ENCODE measurements at regions not wholly inside any gene's neighbourhood (a gene's known extent, or its start where the extent isn't known, plus 50 kb on each side); places are given as distances from the start of the nearest gene placed in this dataset.

DNA sequence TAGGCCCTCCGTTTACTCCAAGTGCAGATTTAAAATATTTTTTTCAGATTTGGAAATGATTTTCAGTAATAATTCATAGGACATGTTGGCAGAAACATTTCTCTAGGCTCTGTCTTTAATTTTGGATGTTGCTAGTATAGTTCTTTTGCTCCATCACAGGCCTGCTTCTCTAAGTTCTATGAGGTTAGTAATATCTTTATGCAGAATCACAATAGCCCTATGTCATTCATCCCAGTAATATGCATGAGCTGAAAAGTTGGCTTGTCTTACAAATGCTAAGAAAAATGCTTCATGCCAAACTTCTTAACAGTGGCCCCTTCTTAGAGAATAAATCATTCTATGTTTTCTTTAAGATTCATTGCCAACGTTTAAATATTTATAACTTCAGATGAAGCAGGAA is 148.3 kb upstream of the TLL1 start:
- no peak for DNase-seq

DNA sequence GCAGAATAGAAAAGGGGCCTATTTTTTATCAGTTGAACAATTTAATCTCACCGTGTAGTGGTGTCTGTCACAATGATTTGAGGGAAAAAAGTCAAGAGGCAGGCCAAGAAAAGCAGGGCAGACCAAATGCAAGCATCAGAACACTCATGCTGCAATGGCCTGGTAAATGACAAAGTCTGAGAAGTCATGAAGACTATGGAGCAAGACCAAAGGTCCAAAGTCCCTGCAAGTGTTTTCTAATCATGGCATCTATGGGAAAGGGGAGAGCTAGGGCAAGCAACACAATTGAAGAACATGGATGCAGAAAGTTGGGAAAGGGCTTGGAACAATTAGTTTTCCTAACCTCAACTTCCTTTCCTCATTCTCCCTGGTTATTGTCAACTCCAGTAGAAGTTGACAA is 147.7 kb upstream of the TLL1 start:
- DNase-seq, result no peak

- no peak for DNase-seq
Measured at GRCh38 chr4:165726831-165727230, 146.2 kb upstream of the TLL1 start.

DNA sequence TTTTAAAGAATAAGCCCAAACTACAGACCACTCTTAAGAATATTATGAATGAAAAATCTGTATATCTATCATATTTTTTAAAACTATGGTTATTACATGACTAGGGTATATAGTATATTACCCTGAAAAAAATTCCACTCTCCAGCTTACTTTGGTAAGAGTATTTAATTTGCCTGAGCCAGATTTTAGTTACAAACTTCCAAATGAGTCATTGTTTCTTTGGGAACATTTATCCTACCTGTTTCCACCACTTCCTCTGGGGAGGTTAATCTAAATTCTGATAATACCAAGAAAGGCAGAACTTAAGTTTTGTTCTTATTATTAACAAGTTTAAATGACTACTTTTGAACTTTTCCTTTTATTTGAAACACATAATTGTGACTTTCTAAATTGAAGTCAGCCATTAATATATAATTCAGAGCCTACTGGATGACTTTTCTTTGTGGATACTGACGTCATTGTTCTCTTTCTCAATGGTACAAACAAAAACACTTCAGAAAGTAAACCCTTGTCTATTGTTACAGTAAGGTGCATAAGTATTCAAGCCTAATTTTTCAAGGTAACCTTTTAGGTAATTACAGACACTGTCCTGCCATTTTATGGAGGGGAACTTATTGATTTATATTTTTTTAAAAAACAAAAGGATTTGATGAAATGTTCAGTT is 135.6 kb upstream of the TLL1 start:
- no peak for DNase-seq

- DNase-seq, result no peak
Measured at GRCh38 chr4:165738571-165738970, 134.5 kb upstream of the TLL1 start.

DNA sequence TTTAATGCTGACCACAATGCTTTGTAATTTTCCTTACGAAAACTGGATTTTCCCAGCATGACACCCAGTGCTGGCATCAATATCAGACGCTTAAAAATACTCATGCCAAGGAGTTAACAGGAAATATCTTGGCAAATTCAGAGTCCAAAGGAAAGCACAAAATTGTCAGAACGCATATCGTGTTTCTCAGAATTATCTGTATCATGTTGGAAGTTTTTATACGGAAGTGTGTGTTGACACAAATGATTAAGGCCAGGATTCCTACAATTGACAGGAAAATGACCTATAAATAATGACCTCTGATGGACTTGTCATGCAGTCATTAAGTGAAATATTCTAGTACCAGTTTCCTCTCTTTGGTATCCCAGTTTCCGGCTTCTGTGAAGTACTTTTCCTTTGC is 132.1 kb upstream of the TLL1 start:
- no peak for DNase-seq

GRCh38 chr4:165743422-165743821 is 129.6 kb upstream of the TLL1 start:
- no peak for DNase-seq

DNA sequence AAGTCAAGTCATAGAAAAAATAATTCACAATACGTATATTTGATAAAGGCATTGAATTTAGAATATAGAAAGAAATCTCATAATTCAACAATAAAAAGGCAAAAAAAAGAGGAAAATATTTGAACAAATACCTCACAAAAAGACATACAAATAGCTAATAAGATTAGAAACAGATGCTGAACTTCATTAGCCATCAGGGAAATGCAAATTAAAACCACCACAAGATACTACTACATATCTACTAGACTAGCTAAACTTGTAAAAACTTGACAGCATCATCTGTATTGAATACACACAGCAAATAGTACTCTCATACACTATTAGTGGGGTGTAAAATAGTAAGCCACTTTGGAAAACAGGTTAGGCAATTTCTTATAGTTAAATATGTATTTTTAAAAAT is 128.7 kb upstream of the TLL1 start:
- DNase-seq, result no peak

DNA sequence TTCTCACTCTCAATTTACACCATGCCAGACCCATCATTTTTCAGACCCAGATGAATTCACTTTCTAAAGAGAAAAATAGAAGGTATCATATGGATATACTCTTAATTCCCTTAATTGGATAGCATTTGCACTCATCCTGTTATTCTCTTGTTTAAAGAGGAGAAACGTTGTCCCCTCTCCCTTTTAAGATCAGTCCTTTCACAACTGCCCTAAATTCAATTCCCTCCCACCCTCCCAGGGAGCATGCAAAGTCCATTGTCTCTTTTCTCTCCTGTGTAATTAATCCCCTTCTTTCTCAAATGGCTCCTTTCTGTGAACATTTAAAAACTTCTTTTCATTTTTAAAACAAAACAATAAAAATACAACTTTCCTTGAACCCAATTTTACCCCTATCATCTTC is 124.7 kb upstream of the TLL1 start:
- DNase-seq, result no peak

DNA sequence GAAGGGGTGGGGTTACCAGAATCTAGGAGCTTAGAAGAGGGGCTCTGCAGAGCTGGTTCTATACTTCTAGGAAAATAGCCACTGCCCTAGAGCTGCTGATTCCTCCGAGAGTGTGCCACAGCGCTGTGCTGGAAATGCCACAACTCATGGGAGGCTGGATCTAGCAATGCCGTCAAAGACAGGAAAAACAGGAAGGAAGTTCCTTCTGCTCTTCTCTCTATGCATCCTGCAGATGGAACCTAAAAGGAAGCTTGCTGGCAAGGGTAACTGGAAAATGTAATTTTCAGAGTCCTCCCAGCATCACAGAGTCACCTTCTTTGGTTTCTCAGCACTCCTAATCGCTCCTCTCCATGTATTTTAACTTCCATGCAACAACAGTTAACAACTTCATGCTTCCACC is 121.2 kb upstream of the TLL1 start:
- no peak for DNase-seq

DNA sequence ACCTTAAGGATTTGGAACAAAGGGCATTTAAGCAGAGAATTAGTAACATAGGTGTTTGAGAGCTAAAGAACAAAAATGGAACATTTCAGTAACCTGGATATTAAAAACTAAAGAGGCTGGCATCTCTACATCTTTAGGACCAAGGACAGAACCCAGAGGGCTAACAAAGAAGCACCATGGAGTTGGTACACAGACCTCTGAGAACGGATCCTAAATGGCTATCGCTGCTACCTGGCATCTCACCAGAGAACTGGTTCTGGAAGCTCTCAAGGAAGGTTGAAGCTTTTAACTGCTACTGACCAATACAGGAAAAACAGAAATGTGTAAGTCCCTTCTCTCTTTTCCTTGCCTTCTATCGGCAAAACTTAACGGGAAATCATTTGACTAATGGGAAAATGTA is 118.4 kb upstream of the TLL1 start:
- DNase-seq, result no peak

GRCh38 chr4:165756836-165757235 is 116.2 kb upstream of the TLL1 start:
- DNase-seq, result no peak

DNA sequence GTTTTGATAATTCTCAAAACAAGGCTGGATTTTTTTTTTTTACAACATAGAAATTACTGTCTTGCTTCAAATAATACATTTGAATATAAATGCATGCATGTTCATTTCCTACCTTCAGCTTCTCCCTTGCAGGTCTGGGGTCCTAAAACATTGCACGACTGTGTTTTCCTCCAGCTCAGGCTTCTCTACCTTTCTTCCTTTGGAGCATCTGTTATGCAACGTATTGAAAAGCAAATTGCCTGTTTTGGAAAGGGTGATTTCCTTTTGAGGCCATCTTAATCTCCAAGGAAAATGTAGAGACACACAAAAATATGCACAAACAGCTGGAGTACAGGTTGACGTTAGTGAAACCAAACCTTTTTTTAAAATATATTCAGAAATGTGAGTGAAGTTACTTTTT is 115.6 kb upstream of the TLL1 start:
- no peak for DNase-seq

GRCh38 chr4:165758086-165758485 is 115.0 kb upstream of the TLL1 start:
- no peak for DNase-seq

DNA sequence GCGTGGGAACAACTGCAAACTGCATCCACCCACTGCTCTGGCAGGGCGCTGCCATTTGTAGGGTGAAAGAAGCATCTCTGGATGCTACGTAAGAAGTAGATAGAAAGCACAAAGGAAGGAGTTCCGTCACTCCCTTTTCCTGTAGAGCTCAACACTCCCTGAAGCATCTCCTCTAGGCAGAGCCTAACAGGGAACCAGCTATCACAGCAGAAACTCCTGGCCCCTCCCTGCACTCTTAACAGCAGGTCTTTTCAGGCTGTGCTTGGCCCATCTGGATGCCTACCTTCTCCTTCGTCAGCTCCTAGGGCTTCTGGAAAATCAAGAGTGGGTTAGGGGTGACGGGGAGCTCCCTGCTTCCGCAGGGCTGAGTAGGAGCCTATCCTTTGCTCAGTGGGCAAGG is 112.9 kb upstream of the TLL1 start:
- DNase-seq, result no peak

DNA sequence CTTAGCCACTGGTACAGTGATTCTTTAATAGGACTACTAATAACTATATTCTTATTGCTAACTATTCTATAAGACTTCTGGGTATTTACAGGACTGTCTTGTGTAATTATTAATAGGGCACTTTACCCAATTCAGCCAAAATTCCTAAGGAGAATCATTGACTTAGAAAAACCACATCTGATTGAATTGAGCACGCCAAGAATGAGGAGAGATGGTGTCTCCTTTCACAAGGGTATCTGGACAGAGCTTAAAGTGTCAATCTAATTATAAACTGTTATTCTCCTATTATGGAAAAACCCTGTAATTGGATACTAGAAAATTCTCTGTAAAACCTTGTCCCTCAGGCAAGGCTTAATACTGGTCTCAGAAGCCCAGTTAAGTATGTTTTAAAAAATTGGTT is 111.1 kb upstream of the TLL1 start:
- DNase-seq, result no peak

DNA sequence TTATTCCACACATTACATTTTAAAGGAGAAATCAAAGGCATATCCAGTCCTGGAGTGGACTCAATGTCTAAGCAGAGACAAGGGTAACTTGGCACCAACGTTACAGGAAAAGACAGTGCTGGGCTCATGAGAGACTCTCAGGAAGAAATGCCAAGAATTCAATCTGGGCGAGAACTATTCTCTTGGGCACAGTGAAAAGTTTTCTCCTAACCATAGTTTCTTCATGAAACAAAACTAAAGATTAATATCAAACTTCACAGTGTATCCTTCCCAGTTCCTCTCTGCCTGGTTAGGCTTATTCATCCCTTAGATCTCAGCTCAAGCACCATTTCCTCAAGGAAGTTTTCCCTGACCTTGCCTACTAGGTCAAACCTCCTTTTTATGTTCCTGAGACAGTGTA is 109.4 kb upstream of the TLL1 start:
- no peak for DNase-seq

DNA sequence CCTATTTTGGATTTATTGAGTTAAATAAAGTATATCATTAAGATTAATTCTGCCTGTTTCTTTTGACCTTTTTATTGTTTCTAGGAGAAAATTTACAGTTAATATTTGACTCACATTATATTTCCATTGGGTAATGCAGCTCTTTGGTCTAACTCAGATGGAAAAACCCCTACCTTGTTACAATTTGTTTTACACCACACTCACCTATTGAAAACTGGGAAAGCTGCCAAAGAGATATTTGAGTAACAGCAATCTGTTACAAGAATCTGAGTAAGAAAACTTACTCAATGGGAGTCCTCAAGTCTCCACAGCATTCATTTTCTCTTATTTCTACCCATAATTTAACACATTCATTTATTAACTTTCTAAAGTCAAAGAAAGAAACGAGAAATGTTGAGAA is 108.0 kb upstream of the TLL1 start:
- no peak for DNase-seq

- DNase-seq, result no peak
Measured at GRCh38 chr4:165766018-165766417, 107.0 kb upstream of the TLL1 start.

DNA sequence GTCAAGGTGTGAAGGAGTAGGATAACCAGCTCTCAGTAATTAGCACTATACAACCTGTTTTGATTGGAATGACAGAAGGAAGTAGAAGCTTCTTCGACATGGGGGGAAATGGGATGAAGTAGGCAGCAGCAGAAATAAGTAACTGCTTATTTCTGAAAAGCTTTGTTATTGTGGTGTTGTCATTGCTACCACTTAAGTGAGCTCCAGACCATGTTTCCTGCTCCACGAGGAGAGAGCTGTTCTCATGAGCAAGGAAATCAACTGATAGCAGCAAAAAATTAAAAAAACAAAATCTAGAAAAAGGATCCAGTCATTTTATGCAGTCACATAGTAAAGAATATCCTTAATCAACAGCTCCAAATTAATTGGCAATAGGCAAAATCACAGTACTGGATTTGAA is 106.1 kb upstream of the TLL1 start:
- no peak for DNase-seq

DNA sequence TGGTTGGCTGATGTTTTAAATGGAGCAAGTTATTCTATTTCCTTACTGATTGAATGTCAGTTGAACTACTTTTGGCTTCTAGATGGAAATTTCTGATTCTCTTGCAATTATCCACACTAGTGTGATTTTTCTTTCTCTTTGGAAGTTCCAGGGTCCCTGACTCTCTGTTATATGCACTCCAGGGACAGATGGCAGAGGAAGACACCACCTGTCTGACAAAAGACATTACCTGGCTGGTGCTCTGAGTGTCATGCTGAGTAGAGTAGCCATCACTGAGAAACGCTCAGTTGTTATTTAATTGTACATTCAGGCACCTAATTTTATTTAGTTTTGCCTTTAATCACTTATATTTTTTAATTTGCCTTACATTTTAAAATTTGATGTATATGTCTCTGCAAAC is 105.4 kb upstream of the TLL1 start:
- DNase-seq, result peak; percentile 36

DNA sequence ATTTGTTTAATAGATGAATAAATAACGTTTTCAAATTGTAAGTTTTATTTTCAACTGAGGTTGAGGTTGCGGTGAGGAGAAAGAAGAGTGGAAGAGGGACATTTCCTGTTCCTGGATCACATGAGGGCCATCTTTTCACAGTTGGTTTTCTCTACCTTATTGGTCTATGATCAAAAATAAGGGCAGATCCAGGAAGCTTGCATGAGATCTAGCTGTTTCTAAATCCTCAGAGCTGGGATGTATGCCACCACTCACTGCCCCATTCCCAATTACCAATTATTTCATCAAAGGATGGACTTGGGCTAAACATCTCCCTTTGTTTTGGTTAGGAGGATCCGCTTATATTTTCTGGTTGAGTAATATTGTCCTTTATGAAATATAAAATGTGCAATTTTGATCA is 104.8 kb upstream of the TLL1 start:
- no peak for DNase-seq

DNA sequence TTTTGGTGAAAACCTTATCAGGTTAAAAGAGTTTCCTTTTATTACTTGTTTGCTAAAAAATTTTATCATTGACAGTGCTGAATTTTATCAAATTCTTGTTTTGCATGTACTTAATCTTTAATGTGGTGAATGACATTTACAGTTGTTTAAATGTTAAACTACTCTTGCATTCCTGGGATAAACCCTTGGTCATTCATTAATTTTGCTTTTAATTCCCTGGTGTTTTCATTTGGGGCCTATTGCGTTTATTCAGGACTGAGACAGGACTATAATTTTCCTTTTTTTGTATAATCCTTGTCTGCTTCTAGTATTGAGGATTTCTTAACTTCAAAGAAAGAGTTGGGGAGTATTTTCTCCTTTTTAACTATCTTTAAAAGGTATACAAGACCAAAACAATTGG is 98.7 kb upstream of the TLL1 start:
- DNase-seq, result no peak

- no peak for DNase-seq
Measured at GRCh38 chr4:165779950-165780670, 92.9 kb upstream of the TLL1 start.

DNA sequence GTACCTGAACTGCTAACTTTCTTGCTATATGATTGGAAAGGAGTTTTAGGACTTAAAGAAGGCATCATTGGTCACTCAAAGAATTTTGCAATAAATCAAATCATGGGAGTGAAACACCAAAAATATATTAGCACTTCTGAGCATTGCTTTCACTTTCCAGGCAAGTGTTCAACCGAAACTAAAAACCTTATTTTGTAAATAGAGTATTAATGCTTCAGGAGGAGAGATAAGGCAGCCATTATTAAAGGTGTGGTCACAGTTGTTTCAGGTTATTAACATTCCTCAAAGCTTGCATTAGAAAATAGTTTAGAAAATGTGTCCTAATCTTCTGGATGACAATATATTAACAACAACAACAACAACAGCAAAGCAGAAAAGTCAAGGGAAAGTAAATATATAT is 92.3 kb upstream of the TLL1 start:
- no peak for DNase-seq
